Type B pancreatic cell (in vitro differentiated cells): ENCODE measurements at regions not wholly inside any gene's neighbourhood (a gene's known extent, or its start where the extent isn't known, plus 50 kb on each side); places are given as distances from the start of the nearest gene placed in this dataset.

Source experiments
- DNase-seq: peaks from one replicate; pipeline ENCODE4 v3.0.0; 2021; ENCODE audit warnings: mixed read lengths; ENCODE audit not compliant: unreplicated experiment; ENCODE audit errors: extremely low spot score
- H3K27ac Mint-ChIP-seq: 2 replicates; pipeline ENCODE4 v1.8.0; 2021; ENCODE audit warnings: mild to moderate bottlenecking, mixed read lengths
- H3K27me3 Mint-ChIP-seq: 2 replicates; pipeline ENCODE4 v1.8.0; 2021; ENCODE audit warnings: mixed read lengths
- H3K36me3 Mint-ChIP-seq: 2 replicates; pipeline ENCODE4 v1.8.0; 2021; ENCODE audit warnings: mixed read lengths
- H3K4me1 Mint-ChIP-seq: one replicate; pipeline ENCODE4 v1.8.0; 2021; ENCODE audit warnings: mixed read lengths; ENCODE audit not compliant: unreplicated experiment
- H3K4me3 Mint-ChIP-seq: 2 replicates; pipeline ENCODE4 v1.8.0; 2021; ENCODE audit warnings: mild to moderate bottlenecking, mixed read lengths
- H3K9me3 Mint-ChIP-seq: 2 replicates; pipeline ENCODE4 v1.8.0; 2021; ENCODE audit warnings: mixed read lengths
- CTCF ChIP-seq: fragments of 200-600 bp; sonication (generic); conservative IDR thresholded peaks from 2 replicates; pipeline ENCODE4 v1.5.0; 2021; ENCODE audit warnings: antibody characterized with exemption, mild to moderate bottlenecking

- Mint-ChIP-seq H3K27me3 (peaks cover 13% of the 10 kb centered on the region), H3K36me3 (no peaks in the 10 kb centered on the region), H3K4me1 (peaks cover 16% of the 10 kb centered on the region), H3K4me3 (no peak overlapping the region), H3K9me3 (no peaks in the 10 kb centered on the region), H3K27ac (peak overlapping the region; percentile 39)
- TF ChIP-seq CTCF, result no peak
- no peak for DNase-seq
Measured at GRCh38 chr14:101005447-101005846, 101.9 kb upstream of the RTL1 start.

- Mint-ChIP-seq H3K27me3 (peaks cover 9% of the 10 kb centered on the region), H3K27ac (no peak overlapping the region), H3K9me3 (no peaks in the 10 kb centered on the region), H3K4me1 (peaks cover 16% of the 10 kb centered on the region), H3K4me3 (no peak overlapping the region), H3K36me3 (no peaks in the 10 kb centered on the region)
- TF ChIP-seq CTCF, result no peak
- no peak for DNase-seq
Measured at GRCh38 chr14:101006008-101006407, 102.5 kb upstream of the RTL1 start.

- Mint-ChIP-seq H3K4me1 (peaks cover 16% of the 10 kb centered on the region), H3K9me3 (peaks cover 6% of the 10 kb centered on the region), H3K27ac (no peak overlapping the region), H3K27me3 (peaks cover 9% of the 10 kb centered on the region), H3K4me3 (no peak overlapping the region), H3K36me3 (no peaks in the 10 kb centered on the region)
- no peak for TF ChIP-seq CTCF
- DNase-seq, result peak; percentile 56
Measured at GRCh38 chr14:101007004-101007614, 103.6 kb upstream of the RTL1 start.

GRCh38 chr14:101007765-101008164, 104.2 kb upstream of the RTL1 start:
- H3K4me1 Mint-ChIP-seq, result peaks cover 16% of the 10 kb centered on the region
- peaks cover 10% of the 10 kb centered on the region for H3K9me3 Mint-ChIP-seq
- no peak overlapping the region for H3K27ac Mint-ChIP-seq
- H3K36me3 Mint-ChIP-seq, result no peaks in the 10 kb centered on the region
- DNase-seq, result no peak
- no peak overlapping the region for H3K4me3 Mint-ChIP-seq
- TF ChIP-seq CTCF, result no peak
- peaks cover 11% of the 10 kb centered on the region for H3K27me3 Mint-ChIP-seq

- no peaks in the 10 kb centered on the region for H3K36me3 Mint-ChIP-seq
- no peak overlapping the region for H3K27ac Mint-ChIP-seq
- H3K9me3 Mint-ChIP-seq, result peaks cover 10% of the 10 kb centered on the region
- no peak for TF ChIP-seq CTCF
- H3K27me3 Mint-ChIP-seq, result peaks cover 8% of the 10 kb centered on the region
- DNase-seq, result peak; percentile 65
- peaks cover 16% of the 10 kb centered on the region for H3K4me1 Mint-ChIP-seq
- no peak overlapping the region for H3K4me3 Mint-ChIP-seq
Measured at GRCh38 chr14:101008196-101008595, 104.7 kb upstream of the RTL1 start.
